Lower lobe of right lung (tissue), 2 donors: ENCODE measurements at regions not wholly inside any gene's neighbourhood (a gene's known extent, or its start where the extent isn't known, plus 50 kb on each side); places are given as distances from the start of the nearest gene placed in this dataset.
"Not testable (repeated sequence)": the region's sequence is repeated elsewhere in the genome, so short reads cannot be mapped to it uniquely, and the experiment has no call there.

Experiments used
- ATAC-seq, 2 donors: fragments of 200-7000 bp; cut with Tn5 transposase; one replicate each; pipeline ENCODE4 v1.9.1; 2020 to 2022; ENCODE audit warnings: mild to moderate bottlenecking in 2 of 2, moderate library complexity in 2 of 2
- DNase-seq: peaks from one replicate; pipeline ENCODE4 v3.0.0-alpha.2; 2020
- H3K27ac ChIP-seq: fragments of 200-600 bp; one replicate; pipeline ENCODE4 v1.8.0; 2022
- H3K27me3 ChIP-seq: fragments of 200-600 bp; one replicate; pipeline ENCODE4 v1.8.0; 2022; ENCODE audit warnings: low read depth
- H3K36me3 ChIP-seq: fragments of 200-600 bp; one replicate; pipeline ENCODE4 v1.8.0; 2022; ENCODE audit warnings: mild to moderate bottlenecking
- H3K4me1 ChIP-seq: fragments of 200-600 bp; one replicate; pipeline ENCODE4 v1.8.0; 2022
- H3K4me3 ChIP-seq: fragments of 200-600 bp; one replicate; pipeline ENCODE4 v1.8.0; 2022; ENCODE audit warnings: mild to moderate bottlenecking
- H3K9me3 ChIP-seq: fragments of 200-600 bp; one replicate; pipeline ENCODE4 v1.8.0; 2022
- CTCF ChIP-seq: fragments of 200-600 bp; IDR thresholded peaks from one replicate; pipeline ENCODE4 v1.8.0; 2022; ENCODE audit warnings: antibody characterized with exemption, mild to moderate bottlenecking
- intact Hi-C: fragments of 100-400 bp; cut with DNase I; formaldehyde crosslinking; loops from one replicate; pipeline ENCODE4 v1.11.0; 2022
- donor health status: DM: no; HTN: yes; CAD: no; lungs with severe emphysema.

- ATAC-seq (no peak), DNase-seq (no peak)
- no peaks in the 10 kb centered on the region for H3K27me3 ChIP-seq
- no peak for TF ChIP-seq CTCF
- H3K4me3 ChIP-seq: no peak overlapping the region
- H3K27ac ChIP-seq: no peak overlapping the region
- no peaks in the 10 kb centered on the region for H3K4me1 ChIP-seq
- no peaks in the 10 kb centered on the region for H3K36me3 ChIP-seq
- H3K9me3 ChIP-seq: peaks cover 1% of the 10 kb centered on the region
- intact Hi-C loops: no loop called here
Observed at GRCh38 chr9:93771276-93771675, 183.9 kb downstream of the BARX1 start.

- intact Hi-C loops: no loop called here
- ATAC-seq (no peak), DNase-seq (no peak)
- Histone ChIP-seq H3K27ac (no peak overlapping the region), H3K4me3 (no peak overlapping the region), H3K36me3 (no peaks in the 10 kb centered on the region), H3K4me1 (no peaks in the 10 kb centered on the region), H3K27me3 (peaks cover 3% of the 10 kb centered on the region), H3K9me3 (peaks cover 18% of the 10 kb centered on the region)
- no peak for TF ChIP-seq CTCF
Observed at GRCh38 chr9:93761822-93762221, 185.4 kb downstream of the PHF2 start.

- Histone ChIP-seq H3K4me3 (no peak overlapping the region), H3K9me3 (peaks cover 30% of the 10 kb centered on the region), H3K27me3 (no peaks in the 10 kb centered on the region), H3K27ac (no peak overlapping the region), H3K4me1 (no peaks in the 10 kb centered on the region), H3K36me3 (no peaks in the 10 kb centered on the region)
- intact Hi-C loops: no loop called here
- no peak for ATAC-seq
- DNase-seq: no peak
- no peak for TF ChIP-seq CTCF
Observed at GRCh38 chr9:93750045-93750444, 173.7 kb downstream of the PHF2 start.

GRCh38 chr9:93748827-93749226 lies 172.4 kb downstream of the PHF2 start:
- H3K4me1 ChIP-seq, intact Hi-C loops: not testable (repeated sequence)
- peaks cover 30% of the 10 kb centered on the region for H3K9me3 ChIP-seq

GRCh38 chr9:93731963-93732362 lies 155.6 kb downstream of the PHF2 start:
- Histone ChIP-seq H3K27ac (no peak overlapping the region), H3K27me3 (peaks cover 12% of the 10 kb centered on the region), H3K4me3 (no peak overlapping the region), H3K9me3 (peaks cover 19% of the 10 kb centered on the region), H3K36me3 (no peaks in the 10 kb centered on the region), H3K4me1 (no peaks in the 10 kb centered on the region)
- no peak for TF ChIP-seq CTCF
- intact Hi-C loops: no loop called here
- no peak for DNase-seq
- ATAC-seq: no peak

More at GRCh38 chr9:93748827-93749226, 172.4 kb downstream of the PHF2 start:
- not testable (repeated sequence) for H3K27me3 ChIP-seq, H3K4me3 ChIP-seq, H3K27ac ChIP-seq, ATAC-seq, DNase-seq, H3K36me3 ChIP-seq

- no peak for TF ChIP-seq CTCF
- ATAC-seq: peak; percentile 64 to 85
- H3K4me3 ChIP-seq: no peak overlapping the region
- peaks cover 19% of the 10 kb centered on the region for H3K9me3 ChIP-seq
- DNase-seq: no peak
- no peak overlapping the region for H3K27ac ChIP-seq
- no peaks in the 10 kb centered on the region for H3K36me3 ChIP-seq
- H3K4me1 ChIP-seq: no peaks in the 10 kb centered on the region
- H3K27me3 ChIP-seq: peaks cover 18% of the 10 kb centered on the region
- intact Hi-C loops: no loop called here
Observed at GRCh38 chr9:93730648-93731047, 154.3 kb downstream of the PHF2 start.
